ENCODE measurements at regions not wholly inside any gene's neighbourhood (a gene's known extent, or its start where the extent isn't known, plus 50 kb on each side); places are given as distances from the start of the nearest gene placed in this dataset.

GRCh38 chr10:76631884-76632766, 1005.5 kb downstream of the KCNMA1 start:
- H3K27me3 Mint-ChIP-seq (ENCODE audit: insufficient read depth, low read depth): no peaks in the 10 kb centered on the region
- Histone ChIP-seq H3K79me2 (ENCODE audit: low read depth) (no peaks in the 10 kb centered on the region), H3K27ac (no peak overlapping the region), H3K27me3 (no peaks in the 10 kb centered on the region), H3K4me2 (peak overlapping the region; percentile 70), H3K36me3 (no peaks in the 10 kb centered on the region), H3K4me1 (peaks cover 13% of the 10 kb centered on the region), H3K9me3 (ENCODE audit: low read depth) (no peaks in the 10 kb centered on the region), H3K9ac (no peak overlapping the region), H4K20me1 (ENCODE audit: low read depth) (no peaks in the 10 kb centered on the region), H2AFZ (replicated peaks) (peak overlapping the region; percentile 94), H3K4me3 (peak overlapping the region; percentile 44), H3F3A (ENCODE audit: low read depth) (peaks cover 7% of the 10 kb centered on the region)
- peak; percentile 59 for DNase-seq (ENCODE audit: low spot score)
- no peak overlapping the region for H3K27ac Mint-ChIP-seq
- no peak overlapping the region for H3K4me3 Mint-ChIP-seq
- H3K36me3 Mint-ChIP-seq: no peaks in the 10 kb centered on the region
- H3K4me1 Mint-ChIP-seq: peaks cover 14% of the 10 kb centered on the region
- H3K9me3 Mint-ChIP-seq: no peaks in the 10 kb centered on the region
- no peak for TF ChIP-seq EZH2 (IDR thresholded peaks at IDR 0.05)
- no peak for TF ChIP-seq EZH2phosphoT487 (IDR thresholded peaks at IDR 0.05)
- TF ChIP-seq CTCF (IDR thresholded peaks at IDR 0.05): no peak

DNA sequence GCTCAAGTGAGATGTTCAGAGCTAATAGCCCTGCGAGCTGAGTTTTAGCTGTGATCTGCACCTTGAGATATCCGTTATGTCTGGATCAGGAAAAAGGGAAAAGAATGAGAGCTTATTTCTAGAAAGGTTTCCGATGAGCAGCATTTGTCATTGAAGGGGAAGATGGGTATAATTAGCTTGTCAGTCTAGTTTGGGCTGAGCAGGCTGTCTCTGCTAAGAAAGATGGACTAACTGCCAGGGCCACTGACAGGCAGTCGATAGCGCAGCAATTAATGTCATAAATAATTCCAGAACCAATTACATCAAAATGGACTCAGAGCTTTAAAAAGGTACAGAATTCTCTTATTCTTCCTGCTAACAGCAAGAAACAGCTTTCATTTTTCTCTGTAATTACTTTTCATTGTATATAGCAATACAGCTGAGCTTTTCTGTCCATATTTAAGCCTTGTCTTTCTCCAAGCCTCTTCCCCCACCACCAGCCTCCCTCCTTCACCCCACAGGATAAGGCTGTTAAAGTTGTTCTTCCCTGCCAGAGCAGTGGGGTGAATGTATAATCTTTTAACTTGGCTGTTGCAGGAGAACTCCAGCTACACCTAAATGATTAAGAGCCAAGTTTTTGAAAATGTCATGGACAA, 1006.5 kb downstream of the KCNMA1 start:
- Mint-ChIP-seq H3K36me3 (no peaks in the 10 kb centered on the region), H3K4me3 (no peak overlapping the region), H3K4me1 (peaks cover 19% of the 10 kb centered on the region), H3K27me3 (ENCODE audit: insufficient read depth, low read depth) (no peaks in the 10 kb centered on the region), H3K9me3 (no peaks in the 10 kb centered on the region), H3K27ac (no peak overlapping the region)
- Histone ChIP-seq H3K4me1 (peaks cover 13% of the 10 kb centered on the region), H3K9ac (no peak overlapping the region), H3K9me3 (ENCODE audit: low read depth) (no peaks in the 10 kb centered on the region), H4K20me1 (ENCODE audit: low read depth) (no peaks in the 10 kb centered on the region), H3K27me3 (no peaks in the 10 kb centered on the region), H3K36me3 (no peaks in the 10 kb centered on the region), H3F3A (ENCODE audit: low read depth) (peaks cover 7% of the 10 kb centered on the region), H2AFZ (replicated peaks) (peak overlapping the region; percentile 94), H3K4me2 (no peak overlapping the region), H3K27ac (no peak overlapping the region), H3K79me2 (ENCODE audit: low read depth) (no peaks in the 10 kb centered on the region), H3K4me3 (no peak overlapping the region)
- TF ChIP-seq CTCF (IDR thresholded peaks at IDR 0.05) (no peak), EZH2 (IDR thresholded peaks at IDR 0.05) (no peak), EZH2phosphoT487 (IDR thresholded peaks at IDR 0.05) (no peak)
- DNase-seq (ENCODE audit: low spot score): no peak

GRCh38 chr10:76628801-76629200, 1008.8 kb downstream of the KCNMA1 start:
- H3K9me3 Mint-ChIP-seq: no peaks in the 10 kb centered on the region
- no peak for DNase-seq (ENCODE audit: low spot score)
- peaks cover 13% of the 10 kb centered on the region for H3K4me1 ChIP-seq
- no peaks in the 10 kb centered on the region for H4K20me1 ChIP-seq (ENCODE audit: low read depth)
- no peak overlapping the region for H2AFZ ChIP-seq (replicated peaks)
- no peak overlapping the region for H3K9ac ChIP-seq
- peaks cover 7% of the 10 kb centered on the region for H3F3A ChIP-seq (ENCODE audit: low read depth)
- no peak overlapping the region for H3K4me2 ChIP-seq
- H3K36me3 Mint-ChIP-seq: no peaks in the 10 kb centered on the region
- H3K4me3 Mint-ChIP-seq: no peak overlapping the region
- no peaks in the 10 kb centered on the region for H3K9me3 ChIP-seq (ENCODE audit: low read depth)
- H3K4me1 Mint-ChIP-seq: peaks cover 19% of the 10 kb centered on the region
- H3K27ac Mint-ChIP-seq: no peak overlapping the region
- no peaks in the 10 kb centered on the region for H3K27me3 Mint-ChIP-seq (ENCODE audit: insufficient read depth, low read depth)
- TF ChIP-seq EZH2 (IDR thresholded peaks at IDR 0.05): no peak
- no peak for TF ChIP-seq EZH2phosphoT487 (IDR thresholded peaks at IDR 0.05)
- H3K27me3 ChIP-seq: no peaks in the 10 kb centered on the region
- H3K79me2 ChIP-seq (ENCODE audit: low read depth): no peaks in the 10 kb centered on the region
- no peak overlapping the region for H3K27ac ChIP-seq
- H3K36me3 ChIP-seq: no peaks in the 10 kb centered on the region
- H3K4me3 ChIP-seq: no peak overlapping the region

GRCh38 chr10:76626386-76626785, 1011.2 kb downstream of the KCNMA1 start:
- Histone ChIP-seq H2AFZ (replicated peaks) (no peak overlapping the region), H3K79me2 (ENCODE audit: low read depth) (no peaks in the 10 kb centered on the region), H3K4me1 (no peaks in the 10 kb centered on the region), H3K36me3 (no peaks in the 10 kb centered on the region), H3K4me3 (no peak overlapping the region), H3K9me3 (ENCODE audit: low read depth) (no peaks in the 10 kb centered on the region), H3K9ac (no peak overlapping the region), H3F3A (ENCODE audit: low read depth) (no peaks in the 10 kb centered on the region), H4K20me1 (ENCODE audit: low read depth) (no peaks in the 10 kb centered on the region), H3K4me2 (no peak overlapping the region), H3K27me3 (no peaks in the 10 kb centered on the region), H3K27ac (no peak overlapping the region)
- H3K4me3 Mint-ChIP-seq: no peak overlapping the region
- peaks cover 2% of the 10 kb centered on the region for H3K27me3 Mint-ChIP-seq (ENCODE audit: insufficient read depth, low read depth)
- TF ChIP-seq EZH2phosphoT487 (IDR thresholded peaks at IDR 0.05) (no peak), CTCF (IDR thresholded peaks at IDR 0.05) (no peak), EZH2 (IDR thresholded peaks at IDR 0.05) (no peak)
- H3K9me3 Mint-ChIP-seq: no peaks in the 10 kb centered on the region
- peaks cover 9% of the 10 kb centered on the region for H3K4me1 Mint-ChIP-seq
- H3K27ac Mint-ChIP-seq: no peak overlapping the region
- DNase-seq (ENCODE audit: low spot score): no peak
- H3K36me3 Mint-ChIP-seq: no peaks in the 10 kb centered on the region
